SK-N-SH (cell line): ENCODE measurements at regions not wholly inside any gene's neighbourhood (a gene's known extent, or its start where the extent isn't known, plus 50 kb on each side); places are given as distances from the start of the nearest gene placed in this dataset.

ENCODE experiments used
- CTCF ChIA-PET: fragments of 300-600, 350-600 bp; formaldehyde crosslinking; extraction: SDS; loops from one replicate; lab custom pipeline; 2021; lab: Yijun Ruan, JAX
- POLR2A ChIA-PET: fragments of 350-600 bp; sonication (Branson Sonifier 250); formaldehyde crosslinking; extraction: SDS; loops from one replicate; lab custom pipeline; 2020; ENCODE audit warnings: antibody characterized with exemption, inconsistent platforms; lab: Yijun Ruan, JAX
- DNase-seq: peaks from one replicate; pipeline ENCODE4 v3.0.0; 2012
- H2AFZ ChIP-seq: fragments of 200-600 bp; sonication (generic); 2 replicates; pipeline ENCODE4 v1.8.1; 2016; ENCODE audit warnings: antibody characterized with exemption, mild to moderate bottlenecking, low read depth
- H3F3A ChIP-seq: fragments of 200-600 bp; sonication (generic); replicated peaks from 2 replicates; pipeline ENCODE3; 2016; ENCODE audit warnings: antibody characterized with exemption, mild to moderate bottlenecking; ENCODE audit not compliant: insufficient read depth
- H3K27ac ChIP-seq, 2 experiments: fragments of 200-500 bp in 1 of 2; fragments of 200-600 bp in 1 of 2; sonication (Bioruptor generic) in 1 of 2; sonication (generic), shearing (Covaris generic) in 1 of 2; 2 replicates each; pipeline versions ENCODE4 v1.5.1 to v1.6.1; 2014 to 2016; ENCODE audit warnings: low read depth in 2 of 2, inconsistent platforms in 1 of 2, low read length in 1 of 2, mild to moderate bottlenecking in 1 of 2, mixed read lengths in 1 of 2
- H3K27me3 ChIP-seq: fragments of 200-600 bp; sonication (generic), shearing (Covaris generic); 2 replicates; pipeline ENCODE4 v1.6.1; 2016; ENCODE audit warnings: mixed run types; ENCODE audit not compliant: insufficient read depth
- H3K36me3 ChIP-seq, 2 experiments: fragments of 200-500 bp in 1 of 2; fragments of 200-600 bp in 1 of 2; sonication (Bioruptor generic) in 1 of 2; sonication (generic) in 1 of 2; replicated peaks in 1 of 2; 2 replicates each; pipeline versions ENCODE3 to v1.5.1; 2014 to 2016; ENCODE audit warnings: low read length in 1 of 2, mild to moderate bottlenecking in 1 of 2; ENCODE audit not compliant: insufficient read depth in 2 of 2, control insufficient read depth in 1 of 2
- H3K4me1 ChIP-seq, 2 experiments: fragments of 200-500 bp in 1 of 2; fragments of 200-600 bp in 1 of 2; sonication (Bioruptor generic) in 1 of 2; sonication (generic), shearing (Covaris generic) in 1 of 2; 2 replicates each; pipeline versions ENCODE4 v1.5.1 to v1.6.1; 2014 to 2016; ENCODE audit warnings: low read depth in 1 of 2, low read length in 1 of 2, mixed run types in 1 of 2; ENCODE audit not compliant: insufficient read depth in 2 of 2, control insufficient read depth in 1 of 2
- H3K4me2 ChIP-seq: fragments of 200-600 bp; sonication (generic), shearing (Covaris generic); 2 replicates; pipeline ENCODE4 v1.6.1; 2017; ENCODE audit warnings: mixed run types
- H3K4me3 ChIP-seq, 2 experiments: fragments of 200-500 bp in 1 of 2; fragments of 200-600 bp in 1 of 2; sonication (Bioruptor generic) in 1 of 2; sonication (generic), shearing (Covaris generic) in 1 of 2; 2 replicates each; pipeline versions ENCODE4 v1.5.1 to v1.8.1; 2014 to 2016; ENCODE audit warnings: low read depth in 2 of 2, inconsistent platforms in 1 of 2, low read length in 1 of 2, mild to moderate bottlenecking in 1 of 2, mixed read lengths in 1 of 2, moderate library complexity in 1 of 2
- H3K79me2 ChIP-seq: fragments of 200-600 bp; sonication (generic); 2 replicates; pipeline ENCODE4 v1.8.1; 2017; ENCODE audit warnings: mild to moderate bottlenecking; ENCODE audit not compliant: insufficient read depth
- H3K9ac ChIP-seq: fragments of 200-600 bp; sonication (generic); 2 replicates; pipeline ENCODE4 v1.6.1; 2017; ENCODE audit warnings: mixed run types
- H3K9me2 ChIP-seq: fragments of 200-600 bp; sonication (generic); 2 replicates; pipeline ENCODE4 v1.6.1; 2017; ENCODE audit warnings: mixed run types
- H3K9me3 ChIP-seq: fragments of 200-600 bp; sonication (generic); 2 replicates; pipeline ENCODE4 v1.6.1; 2017; ENCODE audit warnings: mixed run types, mild to moderate bottlenecking, moderate library complexity
- H4K20me1 ChIP-seq: fragments of 200-600 bp; sonication (generic); 2 replicates; pipeline ENCODE4 v1.6.1; 2017; ENCODE audit warnings: mild to moderate bottlenecking, mixed run types; ENCODE audit not compliant: insufficient read depth
- EP300 ChIP-seq, 2 experiments: IDR thresholded peaks; 2 replicates each; pipeline versions ENCODE4 v1.4.0 to v1.6.1; 2012; ENCODE audit warnings: borderline replicate concordance in 1 of 2, low read depth in 1 of 2, low read length in 1 of 2
- FOXJ3 ChIP-seq: sonication (generic); formaldehyde crosslinking; IDR thresholded peaks from 2 replicates; pipeline ENCODE4 v1.5.1; 2020; ENCODE audit warnings: mild to moderate bottlenecking, missing genetic modification reagents
- GABPA ChIP-seq: IDR thresholded peaks from 2 replicates; pipeline ENCODE4 v1.4.0; 2012; ENCODE audit warnings: low read depth, mild to moderate bottlenecking
- MEF2A ChIP-seq: IDR thresholded peaks from 2 replicates; pipeline ENCODE4 v1.4.0; 2012; ENCODE audit warnings: low read depth, borderline replicate concordance
- NFIC ChIP-seq: IDR thresholded peaks from 2 replicates; pipeline ENCODE4 v1.4.0; 2012; ENCODE audit warnings: borderline replicate concordance
- PBX3 ChIP-seq: IDR thresholded peaks from 2 replicates; pipeline ENCODE4; 2012
- RCOR1 ChIP-seq: fragments of 150-350 bp; IDR thresholded peaks from 2 replicates; pipeline ENCODE4 v1.6.1; 2017; ENCODE audit warnings: antibody characterized with exemption, low read length
- RFX5 ChIP-seq: IDR thresholded peaks from 2 replicates; pipeline ENCODE4 v1.6.1; 2012; ENCODE audit warnings: mild to moderate bottlenecking, improper control_type of control experiment, low read length
- SIN3A ChIP-seq: IDR thresholded peaks from 2 replicates; pipeline ENCODE4 v1.6.1; 2012; ENCODE audit warnings: low read depth, mild to moderate bottlenecking, low read length, moderate library complexity, borderline replicate concordance
- SMC3 ChIP-seq: IDR thresholded peaks from 2 replicates; pipeline ENCODE4 v1.6.1; 2012; ENCODE audit warnings: low read depth, low read length, improper control_type of control experiment
- TCF12 ChIP-seq: IDR thresholded peaks from 2 replicates; pipeline ENCODE4 v1.4.0; 2012
- ZBTB33 ChIP-seq: IDR thresholded peaks from 2 replicates; pipeline ENCODE4 v1.4.0; 2012; ENCODE audit warnings: low read depth, borderline replicate concordance
- WGBS: methylation state at CpG from one replicate; pipeline ENCODE4 v1.1.6; 2017; ENCODE audit warnings: low lambda C conversion rate; 5-methylcytosine and 5-hydroxymethylcytosine counted together
- TF ChIP-seq, protein P1 (sequence below): IDR thresholded peaks from 2 replicates; pipeline ENCODE4 v1.4.0; 2012; ENCODE audit warnings: low read depth, borderline replicate concordance
- TF ChIP-seq, protein P2 (sequence below): IDR thresholded peaks from 2 replicates; pipeline ENCODE4 v1.6.1; 2012; ENCODE audit warnings: mild to moderate bottlenecking, low read depth, low read length, moderate library complexity
- TF ChIP-seq, protein P3 (sequence below): fragments of 150-350 bp; IDR thresholded peaks from 2 replicates; pipeline ENCODE4 v1.6.1; 2017; ENCODE audit warnings: antibody characterized with exemption, low read length, low read depth, borderline replicate concordance

DNA sequence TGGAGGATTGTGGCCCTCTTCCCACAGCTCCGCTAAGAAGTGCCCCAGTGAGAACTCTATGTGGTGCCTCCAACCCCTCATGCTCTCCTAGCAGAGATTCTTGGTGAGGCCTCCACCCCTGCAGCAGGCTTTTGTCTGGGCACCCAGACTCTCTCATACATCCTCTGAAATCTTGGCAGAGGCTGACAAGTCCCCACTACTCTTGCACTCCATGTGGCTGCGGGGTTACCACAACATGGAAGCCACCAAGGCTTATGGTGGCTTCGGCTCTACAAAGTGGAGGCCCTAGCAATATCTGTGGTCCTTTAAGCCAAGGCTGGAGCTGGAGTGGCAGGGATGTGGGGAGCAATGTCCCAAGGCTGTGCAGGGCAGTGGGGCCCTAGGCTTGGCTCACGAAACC lies 255.2 kb downstream of the COX7B2 start:
- Histone ChIP-seq H3K36me3 (no peaks in the 10 kb centered on the region), H3K9me3 (no peaks in the 10 kb centered on the region), H3K27ac (no peak overlapping the region), H3K4me1 (no peaks in the 10 kb centered on the region), H3K79me2 (no peaks in the 10 kb centered on the region), H3K4me3 (no peak overlapping the region), H3K4me2 (no peak overlapping the region), H3K27me3 (no peaks in the 10 kb centered on the region), H3F3A (no peaks in the 10 kb centered on the region), H3K9ac (no peak overlapping the region), H3K9me2 (no peaks in the 10 kb centered on the region), H4K20me1 (no peaks in the 10 kb centered on the region), H2AFZ (no peak overlapping the region)
- no peak for DNase-seq
- CTCF ChIA-PET = no interaction called here
- WGBS = 0% methylated on average over 1 of the region's 4 CpGs
- TF ChIP-seq, protein P1, sequence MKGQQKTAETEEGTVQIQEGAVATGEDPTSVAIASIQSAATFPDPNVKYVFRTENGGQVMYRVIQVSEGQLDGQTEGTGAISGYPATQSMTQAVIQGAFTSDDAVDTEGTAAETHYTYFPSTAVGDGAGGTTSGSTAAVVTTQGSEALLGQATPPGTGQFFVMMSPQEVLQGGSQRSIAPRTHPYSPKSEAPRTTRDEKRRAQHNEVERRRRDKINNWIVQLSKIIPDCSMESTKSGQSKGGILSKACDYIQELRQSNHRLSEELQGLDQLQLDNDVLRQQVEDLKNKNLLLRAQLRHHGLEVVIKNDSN = no peak
- no peak for TF ChIP-seq SIN3A
- no peak for TF ChIP-seq PBX3
- TF ChIP-seq ZBTB33 = no peak
- TF ChIP-seq GABPA = no peak
- no peak for TF ChIP-seq RCOR1
- TF ChIP-seq, protein P2, sequence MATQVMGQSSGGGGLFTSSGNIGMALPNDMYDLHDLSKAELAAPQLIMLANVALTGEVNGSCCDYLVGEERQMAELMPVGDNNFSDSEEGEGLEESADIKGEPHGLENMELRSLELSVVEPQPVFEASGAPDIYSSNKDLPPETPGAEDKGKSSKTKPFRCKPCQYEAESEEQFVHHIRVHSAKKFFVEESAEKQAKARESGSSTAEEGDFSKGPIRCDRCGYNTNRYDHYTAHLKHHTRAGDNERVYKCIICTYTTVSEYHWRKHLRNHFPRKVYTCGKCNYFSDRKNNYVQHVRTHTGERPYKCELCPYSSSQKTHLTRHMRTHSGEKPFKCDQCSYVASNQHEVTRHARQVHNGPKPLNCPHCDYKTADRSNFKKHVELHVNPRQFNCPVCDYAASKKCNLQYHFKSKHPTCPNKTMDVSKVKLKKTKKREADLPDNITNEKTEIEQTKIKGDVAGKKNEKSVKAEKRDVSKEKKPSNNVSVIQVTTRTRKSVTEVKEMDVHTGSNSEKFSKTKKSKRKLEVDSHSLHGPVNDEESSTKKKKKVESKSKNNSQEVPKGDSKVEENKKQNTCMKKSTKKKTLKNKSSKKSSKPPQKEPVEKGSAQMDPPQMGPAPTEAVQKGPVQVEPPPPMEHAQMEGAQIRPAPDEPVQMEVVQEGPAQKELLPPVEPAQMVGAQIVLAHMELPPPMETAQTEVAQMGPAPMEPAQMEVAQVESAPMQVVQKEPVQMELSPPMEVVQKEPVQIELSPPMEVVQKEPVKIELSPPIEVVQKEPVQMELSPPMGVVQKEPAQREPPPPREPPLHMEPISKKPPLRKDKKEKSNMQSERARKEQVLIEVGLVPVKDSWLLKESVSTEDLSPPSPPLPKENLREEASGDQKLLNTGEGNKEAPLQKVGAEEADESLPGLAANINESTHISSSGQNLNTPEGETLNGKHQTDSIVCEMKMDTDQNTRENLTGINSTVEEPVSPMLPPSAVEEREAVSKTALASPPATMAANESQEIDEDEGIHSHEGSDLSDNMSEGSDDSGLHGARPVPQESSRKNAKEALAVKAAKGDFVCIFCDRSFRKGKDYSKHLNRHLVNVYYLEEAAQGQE = no peak
- no peak for TF ChIP-seq EP300 (IDR thresholded peaks at IDR 0.05; ENCODE audit: borderline replicate concordance in 1 of 2, low read depth in 1 of 2, low read length in 1 of 2)
- POLR2A ChIA-PET = no interaction called here

GRCh38 chr4:46649390-46649789 lies 259.5 kb upstream of the GABRA2 start:
- no peak for DNase-seq
- ChIA-PET CTCF (interaction anchor here (1.8 kb wide), 1 partner anchor 10 kb away, joined by 12 read pairs; no protein-coding TSS in a partner anchor), POLR2A (no interaction called here)
- Histone ChIP-seq H3K4me3 (no peak overlapping the region), H4K20me1 (no peaks in the 10 kb centered on the region), H3F3A (no peaks in the 10 kb centered on the region), H3K9ac (no peak overlapping the region), H3K36me3 (no peaks in the 10 kb centered on the region), H2AFZ (no peak overlapping the region), H3K4me2 (no peak overlapping the region), H3K27me3 (no peaks in the 10 kb centered on the region), H3K9me3 (no peaks in the 10 kb centered on the region), H3K27ac (no peak overlapping the region), H3K9me2 (no peaks in the 10 kb centered on the region), H3K4me1 (no peaks in the 10 kb centered on the region), H3K79me2 (no peaks in the 10 kb centered on the region)
- WGBS = 0% methylated on average over 2 of the region's 2 CpGs
- no peak for TF ChIP-seq MEF2A
- no peak for TF ChIP-seq GABPA
- TF ChIP-seq TCF12 = no peak
- TF ChIP-seq, protein P3, sequence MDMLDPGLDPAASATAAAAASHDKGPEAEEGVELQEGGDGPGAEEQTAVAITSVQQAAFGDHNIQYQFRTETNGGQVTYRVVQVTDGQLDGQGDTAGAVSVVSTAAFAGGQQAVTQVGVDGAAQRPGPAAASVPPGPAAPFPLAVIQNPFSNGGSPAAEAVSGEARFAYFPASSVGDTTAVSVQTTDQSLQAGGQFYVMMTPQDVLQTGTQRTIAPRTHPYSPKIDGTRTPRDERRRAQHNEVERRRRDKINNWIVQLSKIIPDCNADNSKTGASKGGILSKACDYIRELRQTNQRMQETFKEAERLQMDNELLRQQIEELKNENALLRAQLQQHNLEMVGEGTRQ = no peak
- TF ChIP-seq SMC3 = no peak
- TF ChIP-seq, protein P2 = no peak
- TF ChIP-seq NFIC = no peak
- no peak for TF ChIP-seq FOXJ3 (CRISPR knock-in tag)
- no peak for TF ChIP-seq RFX5
